ENCODE measurements at regions not wholly inside any gene's neighbourhood (a gene's known extent, or its start where the extent isn't known, plus 50 kb on each side); places are given as distances from the start of the nearest gene placed in this dataset.
"Not testable (repeated sequence)": the region's sequence is repeated elsewhere in the genome, so short reads cannot be mapped to it uniquely, and the experiment has no call there.

GRCh38 chr12:8282181-8282580, 54.8 kb upstream of the FAM90A1 start:
- not testable (repeated sequence) for DNase-seq

- DNase-seq: not testable (repeated sequence)
These were observed 58.3 kb upstream of the FAM90A1 start for GRCh38 chr12:8285681-8286080.

GRCh38 chr12:8291764-8292163, 64.3 kb upstream of the FAM90A1 start:
- DNase-seq: not testable (repeated sequence)

- not testable (repeated sequence) for DNase-seq
These were observed 67.2 kb upstream of the FAM90A1 start for GRCh38 chr12:8294662-8295061.

- DNase-seq: not testable (repeated sequence)
These were observed 81.2 kb upstream of the FAM90A1 start for GRCh38 chr12:8308611-8309010.

GRCh38 chr12:8315997-8316396, 88.6 kb upstream of the FAM90A1 start:
- DNase-seq: not testable (repeated sequence)

- DNase-seq: not testable (repeated sequence)
These were observed 90.3 kb upstream of the FAM90A1 start for GRCh38 chr12:8317675-8318074.

- peak; percentile 5 for DNase-seq
These were observed 92.9 kb upstream of the FAM90A1 start for GRCh38 chr12:8320251-8320730.

GRCh38 chr12:8320791-8321370, 93.5 kb upstream of the FAM90A1 start:
- not testable (repeated sequence) for DNase-seq

GRCh38 chr12:8325145-8325839, 97.9 kb upstream of the FAM90A1 start:
- DNase-seq: not testable (repeated sequence)

GRCh38 chr12:8328835-8329234, 101.4 kb upstream of the FAM90A1 start:
- not testable (repeated sequence) for DNase-seq

- DNase-seq: not testable (repeated sequence)
These were observed 105.0 kb upstream of the FAM90A1 start for GRCh38 chr12:8332373-8332772.

GRCh38 chr12:8351073-8351472, 104.7 kb upstream of the CLEC6A start:
- DNase-seq: not testable (repeated sequence)

GRCh38 chr12:8354741-8355140, 101.0 kb upstream of the CLEC6A start:
- not testable (repeated sequence) for DNase-seq

- DNase-seq: not testable (repeated sequence)
These were observed 100.2 kb upstream of the CLEC6A start for GRCh38 chr12:8355531-8355930.

GRCh38 chr12:8373744-8374143, 82.0 kb upstream of the CLEC6A start:
- DNase-seq: not testable (repeated sequence)

- DNase-seq: not testable (repeated sequence)
These were observed 80.6 kb upstream of the CLEC6A start for GRCh38 chr12:8375122-8375521.

GRCh38 chr12:8377756-8378155, 78.0 kb upstream of the CLEC6A start:
- not testable (repeated sequence) for DNase-seq

- not testable (repeated sequence) for DNase-seq
These were observed 73.2 kb upstream of the CLEC6A start for GRCh38 chr12:8382556-8382955.

- not testable (repeated sequence) for DNase-seq
These were observed 71.1 kb upstream of the CLEC6A start for GRCh38 chr12:8384686-8385085.

GRCh38 chr12:8385431-8385830, 70.3 kb upstream of the CLEC6A start:
- not testable (repeated sequence) for DNase-seq

GRCh38 chr12:8386661-8387060, 69.1 kb upstream of the CLEC6A start:
- DNase-seq: not testable (repeated sequence)

- DNase-seq: not testable (repeated sequence)
These were observed 66.5 kb upstream of the CLEC6A start for GRCh38 chr12:8389296-8389695.
